ENCODE measurements at regions not wholly inside any gene's neighbourhood (a gene's known extent, or its start where the extent isn't known, plus 50 kb on each side); places are given as distances from the start of the nearest gene placed in this dataset.
"Not testable (repeated sequence)": the region's sequence is repeated elsewhere in the genome, so short reads cannot be mapped to it uniquely, and the experiment has no call there.

- intact Hi-C loops (cut with micrococcal nuclease): loop anchor here (10.0 kb wide), 1 partner anchor 449 kb away; no protein-coding TSS in a partner anchor
Measured at GRCh38 chr5:18765304-18765703, 1131.0 kb downstream of the TAF11L14 start.

- intact Hi-C loops (cut with micrococcal nuclease): no loop called here
Measured at GRCh38 chr5:18771097-18771610, 1136.9 kb downstream of the TAF11L14 start.

GRCh38 chr5:18772475-18772874 is 1138.2 kb downstream of the TAF11L14 start:
- intact Hi-C loops (cut with micrococcal nuclease): no loop called here

- intact Hi-C loops (cut with micrococcal nuclease): no loop called here
Measured at GRCh38 chr5:18778225-18778624, 1144.0 kb downstream of the TAF11L14 start.

GRCh38 chr5:18789218-18789998 is 1155.1 kb downstream of the TAF11L14 start:
- intact Hi-C loops (cut with micrococcal nuclease): no loop called here

GRCh38 chr5:18792145-18792544 is 1157.9 kb downstream of the TAF11L14 start:
- intact Hi-C loops (cut with micrococcal nuclease): no loop called here

- intact Hi-C loops (cut with micrococcal nuclease): no loop called here
Measured at GRCh38 chr5:18797222-18797621, 1163.0 kb downstream of the TAF11L14 start.

- intact Hi-C loops (cut with micrococcal nuclease): no loop called here
Measured at GRCh38 chr5:18798058-18798457, 1163.8 kb downstream of the TAF11L14 start.

- intact Hi-C loops (cut with micrococcal nuclease): no loop called here
Measured at GRCh38 chr5:18799482-18800128, 1165.3 kb downstream of the TAF11L14 start.

GRCh38 chr5:18800293-18801025 is 1166.2 kb downstream of the TAF11L14 start:
- intact Hi-C loops (cut with micrococcal nuclease): no loop called here

- intact Hi-C loops (cut with micrococcal nuclease): not testable (repeated sequence)
Measured at GRCh38 chr5:18801413-18801812, 1167.2 kb downstream of the TAF11L14 start.

- intact Hi-C loops (cut with micrococcal nuclease): no loop called here
Measured at GRCh38 chr5:18802336-18802735, 1168.1 kb downstream of the TAF11L14 start.

GRCh38 chr5:18805376-18805775 is 1171.1 kb downstream of the TAF11L14 start:
- intact Hi-C loops (cut with micrococcal nuclease): no loop called here

GRCh38 chr5:18807256-18808149 is 1173.2 kb downstream of the TAF11L14 start:
- intact Hi-C loops (cut with micrococcal nuclease): no loop called here

- intact Hi-C loops (cut with micrococcal nuclease): no loop called here
Measured at GRCh38 chr5:18811661-18812060, 1176.3 kb downstream of the CDH18 start.

- intact Hi-C loops (cut with micrococcal nuclease): no loop called here
Measured at GRCh38 chr5:18828351-18828750, 1159.6 kb downstream of the CDH18 start.

- intact Hi-C loops (cut with micrococcal nuclease): no loop called here
Measured at GRCh38 chr5:18829539-18829938, 1158.5 kb downstream of the CDH18 start.

- intact Hi-C loops (cut with micrococcal nuclease): no loop called here
Measured at GRCh38 chr5:18850216-18850615, 1137.8 kb downstream of the CDH18 start.

GRCh38 chr5:18872978-18873377 is 1115.0 kb downstream of the CDH18 start:
- intact Hi-C loops (cut with micrococcal nuclease): no loop called here

GRCh38 chr5:18876565-18876964 is 1111.4 kb downstream of the CDH18 start:
- intact Hi-C loops (cut with micrococcal nuclease): no loop called here

GRCh38 chr5:18881615-18882014 is 1106.4 kb downstream of the CDH18 start:
- intact Hi-C loops (cut with micrococcal nuclease): no loop called here
